H1 (cell line): ENCODE measurements at regions not wholly inside any gene's neighbourhood (a gene's known extent, or its start where the extent isn't known, plus 50 kb on each side); places are given as distances from the start of the nearest gene placed in this dataset.

Experiments used
- CTCF ChIA-PET: fragments of 300-600 bp; sonication (Branson Sonifier 250); formaldehyde crosslinking; loops from one replicate; lab custom pipeline; 2021; ENCODE audit not compliant: partially characterized antibody; lab: Charles Lee
- POLR2A ChIA-PET: fragments of 300-600 bp; sonication (Branson Sonifier 250); formaldehyde crosslinking; loops from one replicate; lab custom pipeline; 2021; ENCODE audit warnings: inconsistent platforms; ENCODE audit not compliant: partially characterized antibody; lab: Charles Lee
- DNase-seq, 2 experiments: peaks; one replicate each; pipeline versions ENCODE4 v3.0.0 to v3.0.0-alpha.2; 2010 to 2022; ENCODE audit warnings: low spot score in 2 of 2, low read depth in 1 of 2, mixed read lengths in 1 of 2
- FAIRE-seq: peaks from 2 replicates; lab custom pipeline; 2011; peaks lifted over from hg19 to GRCh38; lab: Jason Lieb, UNC
- H2AFZ ChIP-seq: 2 replicates; pipeline ENCODE4 v1.8.1; 2012; ENCODE audit warnings: low read length, inconsistent platforms
- H2AK5ac ChIP-seq: 2 replicates; pipeline ENCODE4 v1.6.1; 2013; ENCODE audit warnings: low read depth, low read length
- H2BK120ac ChIP-seq: replicated peaks from 2 replicates; pipeline ENCODE3; 2013; ENCODE audit warnings: low read depth, low read length, inconsistent platforms
- H2BK12ac ChIP-seq: 2 replicates; pipeline ENCODE4 v1.6.1; 2013; ENCODE audit warnings: low read depth, low read length
- H2BK15ac ChIP-seq: 2 replicates; pipeline ENCODE4 v1.6.1; 2013; ENCODE audit warnings: low read length
- H2BK20ac ChIP-seq: 2 replicates; pipeline ENCODE4 v1.6.1; 2013; ENCODE audit warnings: low read length
- H2BK5ac ChIP-seq: 2 replicates; pipeline ENCODE4 v1.6.1; 2013; ENCODE audit warnings: low read depth, low read length
- H3K14ac ChIP-seq: 2 replicates; pipeline ENCODE4 v1.6.1; 2013; ENCODE audit warnings: inconsistent platforms; ENCODE audit not compliant: insufficient read length
- H3K18ac ChIP-seq: 2 replicates; pipeline ENCODE4 v1.6.1; 2013; ENCODE audit warnings: low read length; ENCODE audit errors: extremely low read depth
- H3K23ac ChIP-seq: 2 replicates; pipeline ENCODE4 v1.6.1; 2013; ENCODE audit warnings: inconsistent platforms; ENCODE audit not compliant: insufficient read length
- H3K23me2 ChIP-seq: 2 replicates; pipeline ENCODE4 v1.6.1; 2013; ENCODE audit warnings: low read depth, low read length
- H3K27ac ChIP-seq: 2 replicates; pipeline ENCODE4 v1.6.1; 2011; ENCODE audit warnings: low read depth, low read length, inconsistent platforms
- H3K27me3 ChIP-seq, 4 experiments: replicated peaks in 1 of 4; 1 replicate in 1 of 4; 2 replicates in 3 of 4; pipeline versions ENCODE4 v1.6.1 to v1.8.1; 2011 to 2013; ENCODE audit warnings: low read length in 3 of 4, mild to moderate bottlenecking in 3 of 4, inconsistent platforms in 2 of 4, mixed read lengths in 2 of 4, moderate library complexity in 1 of 4; ENCODE audit not compliant: control insufficient read depth in 3 of 4, insufficient read depth in 3 of 4; ENCODE audit errors: extremely low read depth in 1 of 4
- H3K36me3 ChIP-seq, 4 experiments: 2 replicates each; pipeline versions ENCODE4 v1.6.1 to v1.8.1; 2011 to 2013; ENCODE audit warnings: mild to moderate bottlenecking in 4 of 4, low read length in 3 of 4, moderate library complexity in 2 of 4, control low read depth in 1 of 4, inconsistent platforms in 1 of 4; ENCODE audit not compliant: insufficient read depth in 4 of 4, control insufficient read depth in 2 of 4
- H3K4ac ChIP-seq: replicated peaks from 2 replicates; pipeline ENCODE3; 2013; ENCODE audit warnings: low read length, low read depth, mixed read lengths, inconsistent platforms; ENCODE audit not compliant: insufficient read length
- H3K4me1 ChIP-seq, 4 experiments: replicated peaks in 1 of 4; 1 replicate in 1 of 4; 2 replicates in 3 of 4; pipeline versions ENCODE4 v1.6.1 to v1.8.1; 2011 to 2013; ENCODE audit warnings: low read length in 3 of 4, inconsistent platforms in 2 of 4, mixed read lengths in 1 of 4; ENCODE audit not compliant: insufficient read depth in 4 of 4, control insufficient read depth in 3 of 4
- H3K4me2 ChIP-seq, 2 experiments: 2 replicates each; pipeline versions ENCODE4 v1.6.1 to v1.8.1; 2011 to 2013; ENCODE audit warnings: low read depth in 2 of 2, low read length in 2 of 2, control low read depth in 1 of 2, inconsistent platforms in 1 of 2, mild to moderate bottlenecking in 1 of 2; ENCODE audit not compliant: insufficient read depth in 1 of 2
- H3K4me3 ChIP-seq, 4 experiments: fragments of 200-600, 300-600 bp in 1 of 4; sonication (generic), shearing (Covaris generic), sonication (Bioruptor Twin) in 1 of 4; 2 replicates each; pipeline versions ENCODE4 v1.5.1 to v1.8.1; 2011 to 2016; ENCODE audit warnings: low read length in 4 of 4, low read depth in 3 of 4, control low read depth in 2 of 4, inconsistent platforms in 2 of 4, mild to moderate bottlenecking in 2 of 4, mixed read lengths in 1 of 4, moderate library complexity in 1 of 4; ENCODE audit not compliant: insufficient read depth in 2 of 4; ENCODE audit errors: extremely low read depth in 1 of 4
- H3K56ac ChIP-seq: replicated peaks from 2 replicates; pipeline ENCODE3; 2013; ENCODE audit warnings: low read depth, mild to moderate bottlenecking, mixed read lengths, low read length, inconsistent platforms; ENCODE audit not compliant: insufficient read length
- H3K79me1 ChIP-seq: 2 replicates; pipeline ENCODE4 v1.6.1; 2013; ENCODE audit warnings: low read depth, low read length, control low read depth
- H3K79me2 ChIP-seq, 2 experiments: 2 replicates each; pipeline versions ENCODE4 v1.6.1 to v1.8.1; 2012 to 2013; ENCODE audit warnings: low read length in 2 of 2, mild to moderate bottlenecking in 2 of 2, inconsistent platforms in 1 of 2; ENCODE audit not compliant: insufficient read depth in 2 of 2, control insufficient read depth in 1 of 2
- H3K9ac ChIP-seq, 4 experiments: replicated peaks in 1 of 4; 1 replicate in 1 of 4; 2 replicates in 3 of 4; pipeline versions ENCODE4 v1.6.1 to v1.8.1; 2011 to 2013; ENCODE audit warnings: low read depth in 3 of 4, low read length in 3 of 4, control low read depth in 2 of 4, mild to moderate bottlenecking in 2 of 4, moderate library complexity in 2 of 4, inconsistent platforms in 1 of 4; ENCODE audit errors: extremely low read depth in 1 of 4
- H3K9me3 ChIP-seq, 2 experiments: 2 replicates each; pipeline versions ENCODE4 v1.6.1 to v1.8.1; 2012 to 2013; ENCODE audit warnings: mild to moderate bottlenecking in 2 of 2, moderate library complexity in 2 of 2, control low read depth in 1 of 2, inconsistent platforms in 1 of 2, low read depth in 1 of 2, low read length in 1 of 2, mixed read lengths in 1 of 2; ENCODE audit not compliant: insufficient read depth in 2 of 2
- H4K20me1 ChIP-seq, 2 experiments: replicated peaks in 1 of 2; 2 replicates each; pipeline versions ENCODE3 to v1.8.1; 2011 to 2013; ENCODE audit warnings: inconsistent platforms in 2 of 2, low read length in 2 of 2, mild to moderate bottlenecking in 1 of 2; ENCODE audit not compliant: insufficient read depth in 2 of 2, control insufficient read depth in 1 of 2
- H4K5ac ChIP-seq: 2 replicates; pipeline ENCODE4 v1.6.1; 2013; ENCODE audit warnings: low read length, low read depth, mixed read lengths, inconsistent platforms; ENCODE audit not compliant: insufficient read length
- H4K8ac ChIP-seq: 2 replicates; pipeline ENCODE4 v1.8.0; 2013; ENCODE audit warnings: mild to moderate bottlenecking, moderate library complexity, low read length, inconsistent platforms; ENCODE audit not compliant: insufficient read depth; ENCODE audit errors: extremely low read depth
- H4K91ac ChIP-seq: replicated peaks from 2 replicates; pipeline ENCODE3; 2013; ENCODE audit warnings: low read length, mixed read lengths, inconsistent platforms; ENCODE audit not compliant: insufficient read length
- ATF2 ChIP-seq: IDR thresholded peaks from 2 replicates; pipeline ENCODE4 v1.6.1; 2012; ENCODE audit warnings: low read length, inconsistent platforms
- BACH1 ChIP-seq: IDR thresholded peaks from 2 replicates; pipeline ENCODE4 v1.6.1; 2012; ENCODE audit warnings: low read length, improper control_type of control experiment
- CBX5 ChIP-seq: fragments of 300-800, 300-1000 bp; sonication (generic); IDR thresholded peaks from 2 replicates; pipeline ENCODE4 v1.7.1; 2016; ENCODE audit warnings: antibody characterized with exemption, low read length, low read depth
- CTCF ChIP-seq, 3 experiments: IDR thresholded peaks; 1 replicate in 2 of 3; 2 replicates in 1 of 3; pipeline versions ENCODE4 v1.5.1 to v1.6.1; 2011; ENCODE audit warnings: low read length in 3 of 3, mild to moderate bottlenecking in 3 of 3, inconsistent platforms in 2 of 3, low read depth in 1 of 3, moderate library complexity in 1 of 3; ENCODE audit not compliant: insufficient read depth in 1 of 3; ENCODE audit errors: control extremely low read depth in 1 of 3
- GABPA ChIP-seq: IDR thresholded peaks from 2 replicates; pipeline ENCODE4 v1.6.1; 2011; ENCODE audit warnings: mild to moderate bottlenecking, low read length, moderate library complexity, borderline replicate concordance; ENCODE audit not compliant: insufficient read depth
- MAFK ChIP-seq: IDR thresholded peaks from 2 replicates; pipeline ENCODE4 v1.6.1; 2012; ENCODE audit warnings: low read depth, mild to moderate bottlenecking, improper control_type of control experiment, low read length
- PHF8 ChIP-seq: fragments of 200-600 bp; sonication (generic); conservative IDR thresholded peaks from 2 replicates; pipeline ENCODE4 v1.7.1; 2012; ENCODE audit warnings: low read depth, mild to moderate bottlenecking, inconsistent platforms, low read length, moderate library complexity
- POLR2AphosphoS5 ChIP-seq: IDR thresholded peaks from 2 replicates; pipeline ENCODE4 v1.6.1; 2011; ENCODE audit warnings: low read depth, low read length
- SIX5 ChIP-seq: IDR thresholded peaks from 2 replicates; pipeline ENCODE4 v1.6.1; 2011; ENCODE audit warnings: mild to moderate bottlenecking, low read depth, low read length
- TAF7 ChIP-seq: optimal IDR thresholded peaks from 2 replicates; pipeline ENCODE3; 2011; ENCODE audit warnings: low read depth, mild to moderate bottlenecking, inconsistent platforms, low read length, moderate library complexity, borderline replicate concordance
- WGBS, 2 experiments: shearing (Covaris generic) in 1 of 2; methylation state at CpG; one replicate each; pipeline versions ENCODE4 v1.1.6 to v1.1.7; 2013 to 2015; ENCODE audit warnings: low lambda C conversion rate in 2 of 2, mixed read lengths in 2 of 2, inconsistent platforms in 1 of 2, low coverage in 1 of 2, missing lambda C conversion rate in 1 of 2; ENCODE audit not compliant: insufficient replicate concordance in 2 of 2, insufficient coverage in 1 of 2, insufficient read length in 1 of 2; ENCODE audit errors: extremely low coverage in 1 of 2, missing lambda C conversion rate in 1 of 2; 5-methylcytosine and 5-hydroxymethylcytosine counted together

GRCh38 chr22:47369020-47369419, 606.6 kb downstream of the TBC1D22A start:
- H2BK5ac ChIP-seq, result no peak overlapping the region
- WGBS, 2 experiments, result 70% methylated on average over 8 of the region's 8 CpGs; no CpG with 5 or more reads in 1 of the 2 experiments
- no peak overlapping the region for H2BK120ac ChIP-seq
- H3K14ac ChIP-seq, result no peak overlapping the region
- no peak overlapping the region for H3K4me2 ChIP-seq
- H3K79me2 ChIP-seq, result no peaks in the 10 kb centered on the region
- H4K91ac ChIP-seq, result no peak overlapping the region
- H3K23ac ChIP-seq, result no peak overlapping the region
- H3K79me1 ChIP-seq, result no peaks in the 10 kb centered on the region
- DNase-seq (no peak), FAIRE-seq (no peak)
- no peak overlapping the region for H2AK5ac ChIP-seq
- no peak overlapping the region for H2BK20ac ChIP-seq
- no peaks in the 10 kb centered on the region for H3K4me1 ChIP-seq
- no peaks in the 10 kb centered on the region for H3K27me3 ChIP-seq
- no peak overlapping the region for H3K27ac ChIP-seq
- no peaks in the 10 kb centered on the region for H3K23me2 ChIP-seq
- no peak overlapping the region for H3K18ac ChIP-seq
- H2BK15ac ChIP-seq, result no peak overlapping the region
- no peak overlapping the region for H3K56ac ChIP-seq
- no peak overlapping the region for H4K5ac ChIP-seq
- ChIA-PET CTCF (no interaction called here), POLR2A (no interaction called here)
- peaks cover 78 to 87% of the 10 kb centered on the region in 2 experiments for H3K9me3 ChIP-seq
- no peak overlapping the region for H2BK12ac ChIP-seq
- H2AFZ ChIP-seq, result no peak overlapping the region
- no peak overlapping the region for H4K8ac ChIP-seq
- H4K20me1 ChIP-seq, result no peaks in the 10 kb centered on the region
- no peak overlapping the region for H3K9ac ChIP-seq
- no peak overlapping the region for H3K4me3 ChIP-seq
- H3K4ac ChIP-seq, result no peak overlapping the region
- no peaks in the 10 kb centered on the region for H3K36me3 ChIP-seq
- no peak for TF ChIP-seq POLR2AphosphoS5
- no peak for TF ChIP-seq CBX5
- TF ChIP-seq CTCF (IDR thresholded peaks at IDR 0.05; ENCODE audit: control extremely low read depth in 1 of 3, insufficient read depth in 1 of 3, low read depth in 1 of 3, low read length in 3 of 3), result no peak
- TF ChIP-seq TAF7, result no peak
- TF ChIP-seq ATF2, result no peak
- no peak for TF ChIP-seq MAFK
- no peak for TF ChIP-seq GABPA
- no peak for TF ChIP-seq SIX5
- no peak for TF ChIP-seq PHF8
- no peak for TF ChIP-seq BACH1
